ENCODE measurements at regions not wholly inside any gene's neighbourhood (a gene's known extent, or its start where the extent isn't known, plus 50 kb on each side); places are given as distances from the start of the nearest gene placed in this dataset.

GRCh38 chr1:14103878-14104430 lies 404.0 kb downstream of the PRDM2 start:
- intact Hi-C loops (cut with micrococcal nuclease) = no loop called here
- H3K4me3 Mint-ChIP-seq = no peak overlapping the region
- H3K4me1 Mint-ChIP-seq (ENCODE audit: low read depth) = no peaks in the 10 kb centered on the region
- peaks cover 17% of the 10 kb centered on the region for H3K27me3 Mint-ChIP-seq (ENCODE audit: low read depth)
- no peaks in the 10 kb centered on the region for H3K36me3 Mint-ChIP-seq (ENCODE audit: low read depth)
- no peak for DNase-seq
- no peak overlapping the region for H3K27ac Mint-ChIP-seq
- CTCF ChIA-PET = no interaction called here
- H3K9me3 Mint-ChIP-seq = no peaks in the 10 kb centered on the region

- Mint-ChIP-seq H3K9me3 (no peaks in the 10 kb centered on the region), H3K4me3 (no peak overlapping the region), H3K27ac (no peak overlapping the region), H3K4me1 (ENCODE audit: low read depth) (no peaks in the 10 kb centered on the region), H3K36me3 (ENCODE audit: low read depth) (no peaks in the 10 kb centered on the region), H3K27me3 (ENCODE audit: low read depth) (peaks cover 12% of the 10 kb centered on the region)
- DNase-seq = no peak
- CTCF ChIA-PET = no interaction called here
- intact Hi-C loops (cut with micrococcal nuclease) = no loop called here
These were observed 406.1 kb downstream of the PRDM2 start for GRCh38 chr1:14106126-14106525.

GRCh38 chr1:14106679-14107313 lies 406.8 kb downstream of the PRDM2 start:
- no peak for DNase-seq
- Mint-ChIP-seq H3K27me3 (ENCODE audit: low read depth) (peaks cover 9% of the 10 kb centered on the region), H3K4me1 (ENCODE audit: low read depth) (no peaks in the 10 kb centered on the region), H3K27ac (no peak overlapping the region), H3K9me3 (no peaks in the 10 kb centered on the region), H3K4me3 (no peak overlapping the region), H3K36me3 (ENCODE audit: low read depth) (no peaks in the 10 kb centered on the region)
- CTCF ChIA-PET = no interaction called here
- intact Hi-C loops (cut with micrococcal nuclease) = no loop called here

GRCh38 chr1:14108356-14109275 lies 408.6 kb downstream of the PRDM2 start:
- no peak for DNase-seq
- CTCF ChIA-PET = no interaction called here

GRCh38 chr1:14109276-14109635 lies 409.3 kb downstream of the PRDM2 start:
- Mint-ChIP-seq H3K36me3 (ENCODE audit: low read depth) (no peaks in the 10 kb centered on the region), H3K4me1 (ENCODE audit: low read depth) (peaks cover 6% of the 10 kb centered on the region), H3K9me3 (no peaks in the 10 kb centered on the region), H3K27ac (no peak overlapping the region), H3K27me3 (ENCODE audit: low read depth) (peaks cover 13% of the 10 kb centered on the region), H3K4me3 (no peak overlapping the region)
- CTCF ChIA-PET = no interaction called here
- intact Hi-C loops (cut with micrococcal nuclease) = no loop called here
- DNase-seq = no peak

More at GRCh38 chr1:14108356-14109275, 408.6 kb downstream of the PRDM2 start:
- Mint-ChIP-seq H3K4me3 (no peak overlapping the region), H3K4me1 (ENCODE audit: low read depth) (peaks cover 3% of the 10 kb centered on the region), H3K9me3 (no peaks in the 10 kb centered on the region), H3K27me3 (ENCODE audit: low read depth) (peaks cover 11% of the 10 kb centered on the region), H3K27ac (no peak overlapping the region), H3K36me3 (ENCODE audit: low read depth) (no peaks in the 10 kb centered on the region)
- intact Hi-C loops (cut with micrococcal nuclease) = no loop called here

- Mint-ChIP-seq H3K27ac (no peak overlapping the region), H3K36me3 (ENCODE audit: low read depth) (no peaks in the 10 kb centered on the region), H3K4me3 (no peak overlapping the region), H3K4me1 (ENCODE audit: low read depth) (peaks cover 8% of the 10 kb centered on the region), H3K27me3 (ENCODE audit: low read depth) (peaks cover 15% of the 10 kb centered on the region), H3K9me3 (no peaks in the 10 kb centered on the region)
- intact Hi-C loops (cut with micrococcal nuclease) = no loop called here
- CTCF ChIA-PET = no interaction called here
- no peak for DNase-seq
These were observed 410.1 kb downstream of the PRDM2 start for GRCh38 chr1:14110040-14110439.

- H3K27me3 Mint-ChIP-seq (ENCODE audit: low read depth) = peaks cover 16% of the 10 kb centered on the region
- H3K27ac Mint-ChIP-seq = no peak overlapping the region
- no peaks in the 10 kb centered on the region for H3K36me3 Mint-ChIP-seq (ENCODE audit: low read depth)
- no peaks in the 10 kb centered on the region for H3K9me3 Mint-ChIP-seq
- H3K4me1 Mint-ChIP-seq (ENCODE audit: low read depth) = peaks cover 8% of the 10 kb centered on the region
- CTCF ChIA-PET = interaction anchor here (0.6 kb wide), 1 partner anchor 12 kb away, joined by 4 read pairs; no protein-coding TSS in a partner anchor
- no peak overlapping the region for H3K4me3 Mint-ChIP-seq
- intact Hi-C loops (cut with micrococcal nuclease) = no loop called here
- no peak for DNase-seq
These were observed 411.1 kb downstream of the PRDM2 start for GRCh38 chr1:14111121-14111520.

GRCh38 chr1:14112613-14113012 lies 412.6 kb downstream of the PRDM2 start:
- Mint-ChIP-seq H3K4me1 (ENCODE audit: low read depth) (peaks cover 8% of the 10 kb centered on the region), H3K9me3 (no peaks in the 10 kb centered on the region), H3K36me3 (ENCODE audit: low read depth) (no peaks in the 10 kb centered on the region), H3K27ac (no peak overlapping the region), H3K27me3 (ENCODE audit: low read depth) (peaks cover 14% of the 10 kb centered on the region), H3K4me3 (no peak overlapping the region)
- no peak for DNase-seq
- CTCF ChIA-PET = no interaction called here
- intact Hi-C loops (cut with micrococcal nuclease) = no loop called here

- Mint-ChIP-seq H3K36me3 (ENCODE audit: low read depth) (no peaks in the 10 kb centered on the region), H3K4me3 (no peak overlapping the region), H3K9me3 (no peaks in the 10 kb centered on the region), H3K4me1 (ENCODE audit: low read depth) (peaks cover 8% of the 10 kb centered on the region), H3K27ac (no peak overlapping the region), H3K27me3 (ENCODE audit: low read depth) (peaks cover 14% of the 10 kb centered on the region)
- intact Hi-C loops (cut with micrococcal nuclease) = no loop called here
- no peak for DNase-seq
- CTCF ChIA-PET = no interaction called here
These were observed 413.3 kb downstream of the PRDM2 start for GRCh38 chr1:14113271-14113670.

- Mint-ChIP-seq H3K4me1 (ENCODE audit: low read depth) (peaks cover 8% of the 10 kb centered on the region), H3K4me3 (no peak overlapping the region), H3K27me3 (ENCODE audit: low read depth) (peaks cover 14% of the 10 kb centered on the region), H3K9me3 (no peaks in the 10 kb centered on the region), H3K27ac (no peak overlapping the region), H3K36me3 (ENCODE audit: low read depth) (no peaks in the 10 kb centered on the region)
- DNase-seq = peak; percentile 42
- CTCF ChIA-PET = no interaction called here
- intact Hi-C loops (cut with micrococcal nuclease) = no loop called here
These were observed 414.0 kb downstream of the PRDM2 start for GRCh38 chr1:14113841-14114567.

- intact Hi-C loops (cut with micrococcal nuclease) = no loop called here
- Mint-ChIP-seq H3K4me3 (no peak overlapping the region), H3K27ac (no peak overlapping the region), H3K27me3 (ENCODE audit: low read depth) (peaks cover 19% of the 10 kb centered on the region), H3K4me1 (ENCODE audit: low read depth) (peaks cover 8% of the 10 kb centered on the region), H3K36me3 (ENCODE audit: low read depth) (no peaks in the 10 kb centered on the region), H3K9me3 (peaks cover 5% of the 10 kb centered on the region)
- CTCF ChIA-PET = no interaction called here
- no peak for DNase-seq
These were observed 416.0 kb downstream of the PRDM2 start for GRCh38 chr1:14115976-14116375.

- Mint-ChIP-seq H3K4me1 (ENCODE audit: low read depth) (peaks cover 8% of the 10 kb centered on the region), H3K27me3 (ENCODE audit: low read depth) (peaks cover 25% of the 10 kb centered on the region), H3K27ac (no peak overlapping the region), H3K4me3 (no peak overlapping the region), H3K9me3 (peaks cover 5% of the 10 kb centered on the region), H3K36me3 (ENCODE audit: low read depth) (no peaks in the 10 kb centered on the region)
- no peak for DNase-seq
- intact Hi-C loops (cut with micrococcal nuclease) = no loop called here
- CTCF ChIA-PET = no interaction called here
These were observed 417.7 kb downstream of the PRDM2 start for GRCh38 chr1:14117700-14118099.

All from activated naive CD4-positive, alpha-beta T cell treated with anti-CD3 and anti-CD28 coated beads for 36 hours (primary cell).